Lung (tissue), 11 donors: ENCODE measurements at regions not wholly inside any gene's neighbourhood (a gene's known extent, or its start where the extent isn't known, plus 50 kb on each side); places are given as distances from the start of the nearest gene placed in this dataset.

Experiments used
- ATAC-seq: fragments of 200-7000 bp; cut with Tn5 transposase; one replicate; pipeline ENCODE4 v1.9.1; 2020; ENCODE audit warnings: moderate number of reproducible peaks; ENCODE audit not compliant: insufficient read depth, low FRiP score
- DNase-seq, 3 donors: peaks; one replicate each; pipeline ENCODE4 v3.0.0-alpha.2; 2013 to 2017
- H3K27ac ChIP-seq, 2 donors: one replicate each; pipeline ENCODE4 v1.5.1; 2013; ENCODE audit warnings: mild to moderate bottlenecking in 2 of 2, moderate library complexity in 2 of 2, control low read depth in 1 of 2, inconsistent platforms in 1 of 2, low read depth in 1 of 2, low read length in 1 of 2
- H3K27me3 ChIP-seq, 3 donors: one replicate each; pipeline ENCODE4 v1.5.1; 2013; ENCODE audit warnings: low read length in 2 of 3; ENCODE audit not compliant: control insufficient read depth in 3 of 3, insufficient read depth in 3 of 3
- H3K36me3 ChIP-seq, 4 donors: one replicate each; pipeline ENCODE4 v1.5.1; 2013; ENCODE audit warnings: low read length in 4 of 4, mild to moderate bottlenecking in 1 of 4, moderate library complexity in 1 of 4; ENCODE audit not compliant: control insufficient read depth in 4 of 4, insufficient read depth in 4 of 4
- H3K4me1 ChIP-seq, 5 donors: one replicate each; pipeline ENCODE4 v1.5.1; 2013; ENCODE audit warnings: low read length in 5 of 5, mild to moderate bottlenecking in 2 of 5, moderate library complexity in 1 of 5; ENCODE audit not compliant: control insufficient read depth in 5 of 5, insufficient read depth in 5 of 5
- H3K4me3 ChIP-seq: one replicate; pipeline ENCODE4 v1.5.1; 2013; ENCODE audit warnings: mild to moderate bottlenecking, control low read depth, moderate library complexity
- H3K9ac ChIP-seq, 2 donors: one replicate each; pipeline ENCODE4 v1.5.1; 2013; ENCODE audit warnings: low read length in 2 of 2, control low read depth in 1 of 2; ENCODE audit not compliant: insufficient read depth in 1 of 2
- H3K9me3 ChIP-seq, 4 donors: one replicate each; pipeline ENCODE4 v1.5.1; 2013; ENCODE audit warnings: low read length in 3 of 4, mild to moderate bottlenecking in 1 of 4, moderate library complexity in 1 of 4; ENCODE audit not compliant: control insufficient read depth in 4 of 4, insufficient read depth in 3 of 4
- WGBS, 2 donors: extraction: QIAGEN DNeasy Blood & Tissue Kit; methylation state at CpG; one replicate each; pipeline ENCODE4 v1.1.7; 2013; 5-methylcytosine and 5-hydroxymethylcytosine counted together
- TF ChIP-seq, protein P1 (sequence below): IDR thresholded peaks from 2 replicates; pipeline ENCODE4 v1.5.1; 2012; ENCODE audit warnings: mild to moderate bottlenecking; ENCODE audit errors: control extremely low read depth, extremely low read depth
- donor health status: control.
- donor health status: control.
- donor health status: Bipolar disorder and iron deficiency.
- donor health status: healthy.
- donor health status: DM: yes; HTN: yes; CAD: no.

- TF ChIP-seq, protein P1, sequence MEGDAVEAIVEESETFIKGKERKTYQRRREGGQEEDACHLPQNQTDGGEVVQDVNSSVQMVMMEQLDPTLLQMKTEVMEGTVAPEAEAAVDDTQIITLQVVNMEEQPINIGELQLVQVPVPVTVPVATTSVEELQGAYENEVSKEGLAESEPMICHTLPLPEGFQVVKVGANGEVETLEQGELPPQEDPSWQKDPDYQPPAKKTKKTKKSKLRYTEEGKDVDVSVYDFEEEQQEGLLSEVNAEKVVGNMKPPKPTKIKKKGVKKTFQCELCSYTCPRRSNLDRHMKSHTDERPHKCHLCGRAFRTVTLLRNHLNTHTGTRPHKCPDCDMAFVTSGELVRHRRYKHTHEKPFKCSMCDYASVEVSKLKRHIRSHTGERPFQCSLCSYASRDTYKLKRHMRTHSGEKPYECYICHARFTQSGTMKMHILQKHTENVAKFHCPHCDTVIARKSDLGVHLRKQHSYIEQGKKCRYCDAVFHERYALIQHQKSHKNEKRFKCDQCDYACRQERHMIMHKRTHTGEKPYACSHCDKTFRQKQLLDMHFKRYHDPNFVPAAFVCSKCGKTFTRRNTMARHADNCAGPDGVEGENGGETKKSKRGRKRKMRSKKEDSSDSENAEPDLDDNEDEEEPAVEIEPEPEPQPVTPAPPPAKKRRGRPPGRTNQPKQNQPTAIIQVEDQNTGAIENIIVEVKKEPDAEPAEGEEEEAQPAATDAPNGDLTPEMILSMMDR: no peak
- Histone ChIP-seq H3K27me3 (no peaks in the 10 kb centered on the region), H3K9ac (no peak overlapping the region), H3K27ac (no peak overlapping the region), H3K4me1 (no peaks in the 10 kb centered on the region), H3K9me3 (no peaks in the 10 kb centered on the region), H3K36me3 (no peaks in the 10 kb centered on the region), H3K4me3 (no peak overlapping the region)
- ATAC-seq: no peak
- WGBS, 2 donors: 56 to 60% methylated on average over 2 of the region's 2 CpGs
- no peak for DNase-seq
These were observed 641.7 kb downstream of the NR4A2 start for GRCh38 chr2:155690785-155691184.

DNA sequence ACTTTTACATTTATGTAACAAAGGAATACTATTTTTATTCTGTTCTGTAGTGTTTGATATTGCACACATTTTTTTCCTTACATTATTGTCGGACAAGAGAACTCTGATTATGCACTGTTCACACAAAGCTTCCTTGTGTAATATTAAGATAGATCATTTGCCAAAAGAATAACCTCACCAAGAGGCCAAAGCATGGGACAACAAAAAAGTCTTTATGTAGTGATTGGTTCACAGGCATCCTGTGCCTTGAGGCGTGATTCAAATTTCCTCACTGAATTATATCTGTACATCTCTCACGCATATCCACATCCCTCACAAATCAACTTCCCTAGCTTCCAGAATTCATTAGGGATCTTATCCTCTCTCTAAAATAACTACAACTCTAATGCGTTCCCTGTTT is 642.7 kb downstream of the NR4A2 start:
- no peaks in the 10 kb centered on the region for H3K27me3 ChIP-seq
- H3K27ac ChIP-seq: no peak overlapping the region
- H3K9me3 ChIP-seq: no peaks in the 10 kb centered on the region
- no peaks in the 10 kb centered on the region for H3K36me3 ChIP-seq
- no peak overlapping the region for H3K9ac ChIP-seq
- TF ChIP-seq, protein P1: no peak
- no peaks in the 10 kb centered on the region for H3K4me1 ChIP-seq
- 75 to 91% methylated on average over 4 of the region's 4 CpGs for WGBS, 2 donors
- no peak overlapping the region for H3K4me3 ChIP-seq
- DNase-seq (no peak), ATAC-seq (no peak)

- no peak overlapping the region for H3K27ac ChIP-seq
- no peak for DNase-seq
- 65 to 77% methylated on average over 1 of the region's 1 CpG for WGBS, 2 donors
- no peaks in the 10 kb centered on the region for H3K27me3 ChIP-seq
- TF ChIP-seq, protein P1: no peak
- H3K9me3 ChIP-seq: no peaks in the 10 kb centered on the region
- H3K4me3 ChIP-seq: no peak overlapping the region
- H3K36me3 ChIP-seq: no peaks in the 10 kb centered on the region
- no peak for ATAC-seq
- no peaks in the 10 kb centered on the region for H3K4me1 ChIP-seq
- no peak overlapping the region for H3K9ac ChIP-seq
These were observed 645.3 kb downstream of the NR4A2 start for GRCh38 chr2:155687181-155687580.

DNA sequence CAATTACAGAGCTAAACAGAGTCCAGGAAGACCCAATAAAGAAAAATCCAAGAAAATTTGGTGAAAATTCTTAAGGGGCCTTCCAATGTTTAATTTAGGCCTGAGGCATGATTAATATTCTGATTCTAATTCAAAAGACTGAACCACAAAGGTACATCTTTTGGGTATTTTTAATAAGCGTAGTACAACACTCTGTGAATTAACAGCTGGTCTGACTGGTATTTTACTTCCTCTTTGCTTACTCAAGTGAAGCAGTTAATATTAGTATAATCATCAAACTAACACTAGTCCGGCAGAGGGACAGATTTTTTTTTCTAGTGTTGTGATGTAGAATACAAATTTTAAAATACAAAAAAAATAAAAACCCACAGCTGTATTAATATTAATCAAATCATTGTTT is 652.9 kb downstream of the NR4A2 start:
- no peak overlapping the region for H3K4me3 ChIP-seq
- H3K27me3 ChIP-seq: no peaks in the 10 kb centered on the region
- no peak for ATAC-seq
- no peak overlapping the region for H3K27ac ChIP-seq
- no peak for DNase-seq
- 73 to 82% methylated on average over 2 of the region's 2 CpGs for WGBS, 2 donors
- peaks cover 0 to 7% (median 0%) of the 10 kb centered on the region in 4 donors for H3K9me3 ChIP-seq
- no peaks in the 10 kb centered on the region for H3K4me1 ChIP-seq
- no peak overlapping the region for H3K9ac ChIP-seq
- no peaks in the 10 kb centered on the region for H3K36me3 ChIP-seq
- TF ChIP-seq, protein P1: no peak
